ENCODE measurements at regions not wholly inside any gene's neighbourhood (a gene's known extent, or its start where the extent isn't known, plus 50 kb on each side); places are given as distances from the start of the nearest gene placed in this dataset.

GRCh38 chr3:68328049-68328448 is 604.3 kb downstream of the TAFA4 start:
- TF ChIP-seq POLR2A (IDR thresholded peaks at IDR 0.05; ENCODE audit: low read depth) (no peak), CTCF (IDR thresholded peaks at IDR 0.05) (no peak), POLR2AphosphoS5 (IDR thresholded peaks at IDR 0.05) (no peak), EP300 (IDR thresholded peaks at IDR 0.05) (no peak)
